SJCRH30 (cell line): ENCODE measurements at regions not wholly inside any gene's neighbourhood (a gene's known extent, or its start where the extent isn't known, plus 50 kb on each side); places are given as distances from the start of the nearest gene placed in this dataset.

Experiments
- DNase-seq, 2 experiments: peaks; one replicate each; pipeline ENCODE4 v3.0.0-alpha.2; 2015 to 2020
- H3K27ac ChIP-seq: fragments of 250-450 bp; sonication (Bioruptor Pico); 2 replicates; pipeline ENCODE4 v1.5.1; 2020; ENCODE audit warnings: mild to moderate bottlenecking, moderate library complexity
- H3K27me3 ChIP-seq: fragments of 250-450 bp; sonication (Bioruptor Pico); 2 replicates; pipeline ENCODE4 v1.5.1; 2020; ENCODE audit warnings: mild to moderate bottlenecking, moderate library complexity
- H3K36me3 ChIP-seq: fragments of 250-450 bp; sonication (Bioruptor Pico); 2 replicates; pipeline ENCODE4 v1.5.1; 2020; ENCODE audit warnings: mild to moderate bottlenecking, moderate library complexity
- H3K4me1 ChIP-seq: fragments of 250-450 bp; sonication (Bioruptor Pico); 2 replicates; pipeline ENCODE4 v1.5.1; 2020; ENCODE audit warnings: mild to moderate bottlenecking, moderate library complexity
- H3K4me3 ChIP-seq: fragments of 250-450 bp; sonication (Bioruptor Pico); 2 replicates; pipeline ENCODE4 v1.5.1; 2020; ENCODE audit warnings: mild to moderate bottlenecking, moderate library complexity
- H3K9me3 ChIP-seq: fragments of 250-450 bp; sonication (Bioruptor Pico); replicated peaks from 2 replicates; pipeline ENCODE4 v1.5.1; 2020; ENCODE audit warnings: mild to moderate bottlenecking, moderate library complexity

DNA sequence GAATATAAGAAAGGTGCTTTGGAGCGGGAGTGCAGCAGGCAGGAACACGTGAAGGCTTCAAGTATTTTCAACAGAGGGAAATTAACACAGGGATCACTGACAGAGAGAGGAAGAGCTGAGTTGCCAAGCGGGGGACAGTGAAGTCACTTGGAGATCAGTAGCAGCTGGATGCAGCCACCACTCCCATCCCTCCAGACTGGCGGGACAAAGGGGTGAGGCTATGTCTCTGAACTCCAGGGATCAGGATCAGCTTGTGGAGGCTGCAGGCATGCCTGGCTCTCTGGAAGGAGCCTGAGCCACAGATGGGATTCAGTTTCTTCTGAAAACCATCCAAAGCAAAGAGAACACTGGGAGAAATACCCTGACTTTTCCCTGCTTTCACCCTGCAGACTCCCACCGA lies 113.7 kb upstream of the IRX3 start:
- Histone ChIP-seq H3K36me3 (no peaks in the 10 kb centered on the region), H3K27ac (no peak overlapping the region), H3K9me3 (no peaks in the 10 kb centered on the region), H3K4me3 (no peak overlapping the region), H3K27me3 (no peaks in the 10 kb centered on the region), H3K4me1 (peaks cover 2% of the 10 kb centered on the region; the same call in 1 of the 2 replicates)
- no peak for DNase-seq

GRCh38 chr16:54398986-54399385 lies 112.4 kb upstream of the IRX3 start:
- H3K4me1 ChIP-seq, result no peaks in the 10 kb centered on the region
- H3K4me3 ChIP-seq, result no peak overlapping the region
- H3K9me3 ChIP-seq, result no peaks in the 10 kb centered on the region
- no peak for DNase-seq
- no peak overlapping the region for H3K27ac ChIP-seq
- no peaks in the 10 kb centered on the region for H3K36me3 ChIP-seq
- H3K27me3 ChIP-seq, result no peaks in the 10 kb centered on the region

GRCh38 chr16:54397838-54398237 lies 111.3 kb upstream of the IRX3 start:
- no peak overlapping the region for H3K4me3 ChIP-seq
- no peak overlapping the region for H3K27ac ChIP-seq
- DNase-seq, result no peak
- no peaks in the 10 kb centered on the region for H3K27me3 ChIP-seq
- no peaks in the 10 kb centered on the region for H3K4me1 ChIP-seq
- no peaks in the 10 kb centered on the region for H3K36me3 ChIP-seq
- no peaks in the 10 kb centered on the region for H3K9me3 ChIP-seq

DNA sequence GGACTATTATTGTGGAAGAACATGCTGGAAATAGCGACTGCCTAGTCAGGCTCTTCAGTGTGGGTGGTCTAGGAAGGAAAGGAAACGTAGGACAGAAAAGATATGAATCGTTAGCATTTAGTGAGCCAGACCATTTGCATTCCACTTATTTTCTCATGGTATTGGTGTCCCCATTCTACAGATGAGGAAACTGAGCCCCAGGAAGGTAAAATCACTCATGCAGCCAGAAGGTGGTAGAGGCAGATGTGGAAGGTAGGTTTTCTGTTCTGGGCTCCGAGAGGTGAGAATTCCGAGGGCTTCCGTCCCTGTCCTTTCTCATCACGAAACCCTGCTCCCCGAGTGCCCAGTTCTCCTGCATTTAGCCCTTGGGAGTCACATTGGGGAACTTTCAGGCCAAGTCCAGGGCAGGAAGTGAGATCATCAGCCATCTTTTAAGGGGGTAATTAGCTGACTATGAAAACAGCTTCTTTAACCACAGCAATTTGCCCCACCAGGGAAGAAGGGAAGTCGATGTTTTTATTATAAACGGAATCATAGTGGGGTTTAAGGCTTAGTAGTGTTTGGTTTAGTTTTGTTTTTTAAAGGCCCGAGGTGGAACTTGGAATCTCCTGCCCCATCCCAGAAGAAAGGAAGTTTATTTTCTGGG lies 110.7 kb upstream of the IRX3 start:
- DNase-seq, result peak in 1 of 2 experiments; percentile 26
- Histone ChIP-seq H3K4me1 (no peaks in the 10 kb centered on the region), H3K36me3 (no peaks in the 10 kb centered on the region), H3K27me3 (no peaks in the 10 kb centered on the region), H3K4me3 (no peak overlapping the region), H3K27ac (no peak overlapping the region), H3K9me3 (no peaks in the 10 kb centered on the region)

DNA sequence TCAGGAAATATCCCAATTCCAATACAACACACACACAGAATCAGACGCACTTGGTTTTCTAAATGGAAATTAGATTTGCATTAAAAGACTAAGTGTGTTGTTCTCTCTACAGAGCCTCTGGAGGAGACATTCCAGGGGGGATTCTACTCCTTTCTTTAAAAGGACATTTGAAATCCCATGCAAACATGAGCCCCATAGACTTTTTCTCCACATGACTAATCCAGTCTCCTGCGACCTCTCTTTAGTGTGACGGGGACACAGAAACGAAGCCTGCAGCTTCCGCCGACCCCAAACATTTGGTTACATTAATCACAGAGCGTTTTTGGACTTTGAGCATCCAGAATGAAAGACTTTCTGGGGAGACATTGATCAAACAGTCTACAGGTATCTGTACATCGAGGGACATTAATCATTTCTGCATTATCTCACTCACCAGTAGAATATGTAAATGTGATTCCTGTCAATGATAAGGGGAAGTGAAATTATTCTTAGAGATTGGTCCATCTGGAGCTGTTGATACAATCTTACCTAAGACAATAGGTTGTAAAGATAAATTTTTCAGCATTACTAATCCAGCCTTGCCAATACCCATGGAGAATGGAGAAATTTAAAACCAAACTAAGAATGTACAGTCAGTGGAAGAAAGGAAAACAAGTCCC lies 103.4 kb upstream of the IRX3 start:
- H3K27ac ChIP-seq, result no peak overlapping the region
- no peak for DNase-seq
- no peak overlapping the region for H3K4me3 ChIP-seq
- H3K27me3 ChIP-seq, result no peaks in the 10 kb centered on the region
- no peaks in the 10 kb centered on the region for H3K4me1 ChIP-seq
- no peaks in the 10 kb centered on the region for H3K36me3 ChIP-seq
- no peaks in the 10 kb centered on the region for H3K9me3 ChIP-seq

- no peaks in the 10 kb centered on the region for H3K4me1 ChIP-seq
Observed at GRCh38 chr16:54385141-54385540, 98.6 kb upstream of the IRX3 start.

GRCh38 chr16:54381601-54382313 lies 95.2 kb upstream of the IRX3 start:
- H3K4me3 ChIP-seq, result no peak overlapping the region
- H3K4me1 ChIP-seq, result no peaks in the 10 kb centered on the region
- no peaks in the 10 kb centered on the region for H3K9me3 ChIP-seq
- no peak for DNase-seq
- H3K36me3 ChIP-seq, result no peaks in the 10 kb centered on the region
- H3K27ac ChIP-seq, result no peak overlapping the region
- H3K27me3 ChIP-seq, result no peaks in the 10 kb centered on the region

More at GRCh38 chr16:54385141-54385540, 98.6 kb upstream of the IRX3 start:
- H3K4me3 ChIP-seq, result no peak overlapping the region
- no peaks in the 10 kb centered on the region for H3K27me3 ChIP-seq
- no peak overlapping the region for H3K27ac ChIP-seq
- H3K36me3 ChIP-seq, result no peaks in the 10 kb centered on the region
- no peak for DNase-seq
- no peaks in the 10 kb centered on the region for H3K9me3 ChIP-seq

DNA sequence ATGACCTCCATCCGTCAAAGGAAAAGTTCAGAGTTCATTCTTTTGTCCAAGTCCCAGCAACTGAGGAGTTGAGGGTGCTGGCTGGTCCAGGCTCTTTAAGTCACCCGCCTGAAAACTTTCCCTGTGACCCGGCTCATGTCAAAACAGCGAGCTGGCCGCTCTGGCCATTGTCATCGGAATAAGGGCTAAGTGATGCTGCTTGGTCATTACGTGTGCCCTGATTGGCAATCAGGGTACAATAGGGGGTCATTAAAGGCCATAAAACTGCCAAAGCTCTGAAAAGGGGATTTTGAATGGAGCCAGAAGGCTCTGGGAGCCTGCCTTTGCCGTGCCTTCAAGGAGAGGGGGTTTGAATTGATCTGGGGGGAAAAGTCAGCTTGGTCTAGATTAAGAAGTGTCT lies 88.5 kb upstream of the IRX3 start:
- no peak for DNase-seq
- H3K36me3 ChIP-seq, result no peaks in the 10 kb centered on the region
- no peaks in the 10 kb centered on the region for H3K27me3 ChIP-seq
- H3K4me1 ChIP-seq, result peaks cover 29% of the 10 kb centered on the region
- H3K4me3 ChIP-seq, result no peak overlapping the region
- H3K27ac ChIP-seq, result no peak overlapping the region
- no peaks in the 10 kb centered on the region for H3K9me3 ChIP-seq

DNA sequence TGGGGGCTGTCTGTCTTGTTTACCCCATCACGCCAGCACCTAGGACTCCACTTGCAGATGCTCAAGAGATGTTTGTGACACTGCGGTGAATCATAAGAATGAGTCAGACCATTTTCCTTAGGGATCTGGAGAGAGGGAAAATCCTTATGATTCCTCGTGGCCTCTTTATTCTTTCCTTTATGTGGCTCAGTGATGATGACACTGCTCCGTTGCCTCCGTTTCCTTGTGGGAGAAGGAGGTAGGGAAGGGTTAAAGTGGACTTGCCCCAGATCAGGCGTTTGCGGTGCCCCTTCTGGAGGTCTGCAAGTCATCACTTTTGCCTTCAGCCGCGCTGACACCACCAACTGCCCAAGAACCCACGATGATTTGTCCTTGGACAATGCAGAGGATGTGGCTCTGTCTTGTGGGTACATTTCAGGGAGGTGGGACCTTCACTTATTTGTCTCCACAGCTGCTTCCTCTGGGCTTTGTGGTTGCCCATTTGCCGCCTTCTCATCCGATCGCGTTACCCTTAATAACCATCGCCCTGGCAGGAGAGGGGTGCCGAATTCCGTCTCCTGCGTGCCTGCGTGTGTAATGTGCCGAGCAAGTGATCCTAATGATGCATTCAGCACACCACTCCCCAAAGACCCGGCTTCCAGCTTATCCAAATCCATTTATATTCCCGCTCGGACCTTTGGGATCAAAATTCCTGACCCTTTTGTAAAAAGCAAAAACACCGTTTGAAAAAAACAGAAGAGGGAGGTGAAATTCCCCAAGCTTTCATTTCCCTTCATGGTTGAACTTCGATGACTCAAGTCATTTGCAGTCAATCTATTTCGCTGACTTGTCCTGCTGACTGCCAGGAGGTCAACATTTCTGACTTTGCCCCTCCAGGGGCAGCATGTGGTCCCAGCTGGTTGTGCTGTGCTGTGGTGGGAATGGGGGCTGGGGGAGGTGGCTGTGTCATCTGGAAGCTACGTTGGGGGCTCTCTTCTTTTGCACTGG lies 87.2 kb upstream of the IRX3 start:
- H3K4me1 ChIP-seq, result peaks cover 32% of the 10 kb centered on the region
- H3K4me3 ChIP-seq, result peak overlapping the region; percentile 26
- no peaks in the 10 kb centered on the region for H3K27me3 ChIP-seq
- no peaks in the 10 kb centered on the region for H3K36me3 ChIP-seq
- H3K9me3 ChIP-seq, result no peaks in the 10 kb centered on the region
- H3K27ac ChIP-seq, result peak overlapping the region; percentile 74
- peak; percentile 88 to 93 for DNase-seq

- H3K4me1 ChIP-seq, result peaks cover 32% of the 10 kb centered on the region
- H3K27me3 ChIP-seq, result no peaks in the 10 kb centered on the region
- H3K9me3 ChIP-seq, result no peaks in the 10 kb centered on the region
- peak; percentile 97 for DNase-seq
- H3K36me3 ChIP-seq, result no peaks in the 10 kb centered on the region
- H3K27ac ChIP-seq, result peak overlapping the region; percentile 90
- peak overlapping the region; percentile 45 for H3K4me3 ChIP-seq
Observed at GRCh38 chr16:54370278-54371040, 83.9 kb upstream of the IRX3 start.

- Histone ChIP-seq H3K9me3 (no peaks in the 10 kb centered on the region), H3K4me1 (peaks cover 32% of the 10 kb centered on the region), H3K27ac (peak overlapping the region; percentile 90), H3K27me3 (no peaks in the 10 kb centered on the region), H3K4me3 (no peak overlapping the region), H3K36me3 (no peaks in the 10 kb centered on the region)
- DNase-seq, result no peak
Observed at GRCh38 chr16:54369861-54370260, 83.3 kb upstream of the IRX3 start.

- Histone ChIP-seq H3K4me3 (no peak overlapping the region), H3K36me3 (no peaks in the 10 kb centered on the region), H3K27me3 (no peaks in the 10 kb centered on the region), H3K4me1 (peaks cover 19% of the 10 kb centered on the region), H3K27ac (no peak overlapping the region), H3K9me3 (no peaks in the 10 kb centered on the region)
- no peak for DNase-seq
Observed at GRCh38 chr16:54366943-54367342, 80.4 kb upstream of the IRX3 start.

- Histone ChIP-seq H3K4me3 (no peak overlapping the region), H3K9me3 (no peaks in the 10 kb centered on the region), H3K36me3 (no peaks in the 10 kb centered on the region), H3K4me1 (peaks cover 12% of the 10 kb centered on the region), H3K27me3 (no peaks in the 10 kb centered on the region), H3K27ac (no peak overlapping the region)
- DNase-seq, result no peak
Observed at GRCh38 chr16:54365990-54366634, 79.5 kb upstream of the IRX3 start.
